Jurkat, Clone E6-1 (cell line): ENCODE measurements at regions not wholly inside any gene's neighbourhood (a gene's known extent, or its start where the extent isn't known, plus 50 kb on each side); places are given as distances from the start of the nearest gene placed in this dataset.

ENCODE experiments used
- DNase-seq: peaks from one replicate; pipeline ENCODE4 v3.0.0-alpha.2; 2011; ENCODE audit warnings: low read depth, low spot score
- H3K4me3 ChIP-seq: 2 replicates; pipeline ENCODE4 v1.5.1; 2011; ENCODE audit warnings: mild to moderate bottlenecking, low read length, control low read depth, moderate library complexity

DNA sequence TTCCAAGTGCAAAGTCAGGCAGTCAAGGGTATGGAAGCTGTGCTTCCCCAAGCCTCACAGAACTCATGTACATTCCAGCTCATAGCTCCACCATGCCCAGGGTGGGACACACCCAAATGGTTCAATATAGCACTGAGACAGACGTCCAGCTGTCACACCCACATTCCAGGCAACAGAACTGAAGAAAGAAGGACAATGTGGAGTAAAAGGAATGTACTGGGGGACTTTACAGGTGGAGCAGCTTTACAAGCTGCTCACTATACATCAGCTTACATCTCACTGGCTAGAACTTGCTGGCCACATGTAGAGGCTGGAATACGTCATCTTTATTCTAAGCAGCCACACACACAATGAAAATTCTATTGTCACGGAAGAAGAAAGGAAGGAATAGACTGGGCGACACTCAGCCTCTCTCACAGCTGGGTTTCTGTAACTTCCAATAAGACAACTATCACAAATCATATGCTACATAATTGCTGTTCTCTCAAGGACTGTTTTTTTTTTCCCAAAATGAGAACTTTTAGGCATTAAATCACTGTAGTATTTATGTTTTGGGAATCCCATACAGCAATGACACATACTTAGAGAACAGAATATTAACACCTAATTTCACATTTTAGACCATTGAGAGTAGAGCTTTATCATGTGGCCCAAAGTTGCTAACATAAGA is 86.1 kb downstream of the KLF12 start:
- no peak for DNase-seq
- no peak overlapping the region for H3K4me3 ChIP-seq

DNA sequence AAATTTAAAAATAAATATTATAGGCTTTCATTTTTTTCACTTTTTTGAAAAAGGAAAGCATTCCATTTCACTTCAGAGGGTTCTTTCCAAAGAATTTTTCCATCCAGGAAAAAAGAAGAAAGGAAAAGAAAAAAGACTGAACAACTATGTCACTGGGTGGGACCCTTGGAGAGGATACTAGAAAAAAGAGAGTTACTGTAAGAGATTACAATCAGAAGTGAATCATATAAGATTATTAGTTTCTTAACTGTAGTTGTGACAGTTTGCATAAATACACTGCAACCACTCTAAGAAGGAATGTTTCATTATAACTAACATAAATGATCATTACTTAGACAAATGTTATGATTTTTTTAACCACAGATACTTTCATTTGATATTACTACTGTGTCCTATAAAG is 87.8 kb downstream of the KLF12 start:
- DNase-seq: no peak
- H3K4me3 ChIP-seq: no peak overlapping the region

DNA sequence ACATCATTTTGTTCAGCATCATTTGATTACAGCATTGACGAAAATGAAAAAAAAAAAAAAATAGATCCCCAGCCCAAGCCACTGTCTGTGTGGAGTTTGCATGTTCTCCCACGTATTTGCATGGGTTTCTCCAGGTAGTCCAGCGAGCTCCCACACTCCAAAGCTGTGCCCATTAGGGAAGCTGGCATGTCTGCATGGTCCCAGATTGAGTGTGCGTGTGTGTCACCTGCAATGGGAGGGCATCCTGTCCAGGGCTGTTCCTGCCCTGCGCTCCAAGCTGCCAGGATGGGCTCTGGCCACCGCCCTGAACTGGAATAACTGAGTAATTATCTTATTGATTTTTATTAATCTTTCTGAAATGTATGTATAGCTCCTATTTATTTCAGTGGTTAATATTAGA is 88.6 kb downstream of the KLF12 start:
- H3K4me3 ChIP-seq: no peak overlapping the region
- no peak for DNase-seq

DNA sequence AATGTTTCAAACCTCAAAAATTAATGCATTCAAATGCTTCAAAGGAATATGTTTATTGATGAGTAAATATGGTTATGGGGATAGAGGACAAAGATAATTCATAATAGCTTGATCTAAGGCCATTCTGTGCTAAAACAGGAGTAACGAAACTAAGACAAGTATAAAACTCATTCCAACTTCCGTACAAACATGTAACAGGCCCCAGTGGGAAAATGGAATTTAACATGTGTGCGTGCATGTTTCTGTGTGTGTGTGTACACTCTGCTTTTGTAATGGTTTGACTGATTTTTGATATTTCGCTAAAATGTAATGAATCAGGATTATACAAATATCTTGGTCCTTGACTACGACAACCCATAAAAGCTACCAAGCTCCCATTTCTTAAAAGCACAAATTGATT is 91.0 kb downstream of the KLF12 start:
- no peak for DNase-seq
- H3K4me3 ChIP-seq: no peak overlapping the region

DNA sequence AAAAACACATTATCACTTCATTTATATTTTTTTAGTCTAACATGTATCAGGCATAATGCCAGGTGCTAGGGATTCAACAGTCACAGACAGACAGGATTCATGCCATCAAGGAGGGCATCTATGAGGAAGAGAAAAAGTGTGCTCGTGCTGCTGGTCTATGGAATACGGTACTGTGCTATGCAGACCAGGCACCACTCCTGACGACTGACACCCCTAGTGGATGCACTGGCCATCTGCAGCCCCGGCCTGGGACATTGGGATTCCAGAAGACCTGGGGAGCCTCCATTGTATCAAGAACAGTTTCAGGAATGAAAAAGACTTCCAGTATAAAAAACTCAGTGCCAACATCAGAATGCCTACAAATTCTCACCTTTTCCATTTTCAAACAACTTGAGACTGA is 94.0 kb downstream of the KLF12 start:
- peak; percentile 47 for DNase-seq
- no peak overlapping the region for H3K4me3 ChIP-seq

DNA sequence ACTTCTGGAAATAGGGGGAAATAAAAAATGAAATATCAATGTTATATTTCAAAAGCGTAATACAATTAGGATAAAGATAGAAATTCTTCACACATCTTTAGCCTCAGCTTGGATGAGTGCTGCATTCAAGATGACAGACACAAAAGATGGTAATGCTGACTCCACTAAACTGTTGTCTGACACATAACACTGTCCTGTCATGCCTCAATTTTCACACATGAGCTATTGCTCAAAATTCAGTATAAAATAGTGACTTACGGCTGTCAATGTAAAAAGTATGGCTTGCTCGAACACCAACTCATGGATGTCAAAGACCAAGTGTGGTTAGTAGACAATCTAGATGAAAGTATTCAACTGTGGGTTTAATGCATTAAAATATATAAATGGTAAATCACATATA is 94.5 kb downstream of the KLF12 start:
- no peak overlapping the region for H3K4me3 ChIP-seq
- no peak for DNase-seq

DNA sequence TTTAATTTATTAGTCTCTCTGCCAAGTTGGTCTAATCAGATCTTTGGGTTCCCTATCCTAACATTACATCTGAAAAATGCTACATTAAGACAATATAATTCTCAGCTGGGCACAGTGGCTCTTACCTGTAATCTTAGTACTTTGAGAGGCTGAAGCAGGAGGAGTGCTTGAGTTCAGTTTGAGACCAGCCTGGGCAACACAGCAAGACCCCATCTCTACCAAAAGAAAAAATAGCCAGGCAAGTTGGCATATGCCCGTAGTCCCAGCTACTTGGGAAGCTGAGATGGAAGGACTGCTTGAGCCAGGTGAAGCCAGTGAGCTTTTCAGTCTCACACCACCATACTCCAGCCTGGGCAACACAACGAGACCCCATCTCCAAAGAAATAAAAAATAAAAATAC is 95.0 kb downstream of the KLF12 start:
- DNase-seq: no peak
- no peak overlapping the region for H3K4me3 ChIP-seq

DNA sequence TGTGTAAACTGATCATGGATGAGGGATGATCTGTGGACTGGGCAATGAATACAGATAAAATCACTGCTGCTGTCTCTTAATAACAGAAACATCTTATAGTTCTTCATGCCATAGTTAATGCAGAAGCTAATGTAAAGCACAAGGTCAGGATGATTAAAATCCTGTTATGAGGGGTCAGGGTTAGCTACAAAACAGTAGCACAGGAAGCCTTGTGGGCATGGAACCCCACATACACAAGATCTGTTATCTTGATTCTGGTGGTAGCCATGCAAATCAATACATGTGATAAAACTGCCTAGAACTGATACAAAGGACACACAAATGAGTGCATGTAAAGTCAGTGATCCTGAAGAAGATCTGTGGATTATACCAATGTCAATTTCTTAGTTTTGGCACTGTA is 96.4 kb downstream of the KLF12 start:
- DNase-seq: no peak
- no peak overlapping the region for H3K4me3 ChIP-seq

DNA sequence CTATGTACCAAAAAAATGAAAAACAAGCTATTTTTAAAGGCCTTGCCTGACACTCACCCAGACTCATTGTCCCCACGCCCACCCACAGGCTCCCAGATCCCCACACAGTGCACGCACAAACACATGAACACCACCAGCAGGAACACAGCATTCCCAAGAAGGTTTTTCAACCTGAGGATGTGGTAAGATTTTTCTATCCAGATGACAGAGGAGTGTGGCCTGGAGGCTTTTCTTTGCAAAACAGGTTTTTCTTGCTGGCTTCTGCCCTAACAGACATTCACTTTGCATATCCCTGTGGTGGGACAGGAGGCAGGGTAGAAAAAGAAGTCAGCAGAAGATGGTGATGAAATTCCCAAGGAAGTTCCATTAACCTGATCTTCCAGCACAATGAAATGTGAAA is 97.8 kb downstream of the KLF12 start:
- H3K4me3 ChIP-seq: no peak overlapping the region
- no peak for DNase-seq

DNA sequence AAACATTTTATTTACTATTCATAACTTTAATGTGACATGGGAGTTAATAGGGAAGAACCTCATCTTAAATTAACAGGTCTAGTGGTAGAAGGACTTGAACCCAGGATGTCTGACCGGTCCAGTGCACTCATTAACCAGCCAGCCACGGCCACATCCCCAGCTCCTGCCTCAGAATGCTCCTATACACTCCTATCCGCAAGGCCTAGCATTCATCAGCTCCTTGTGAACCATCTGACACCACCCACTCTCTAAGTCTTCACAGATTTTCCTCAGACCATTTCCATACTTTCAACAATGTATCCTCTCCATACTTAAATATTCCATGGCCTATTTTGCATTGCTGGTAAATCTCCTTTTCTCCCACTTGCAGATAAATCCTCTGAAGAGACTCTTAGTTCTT is 98.3 kb downstream of the KLF12 start:
- H3K4me3 ChIP-seq: no peak overlapping the region
- no peak for DNase-seq

DNA sequence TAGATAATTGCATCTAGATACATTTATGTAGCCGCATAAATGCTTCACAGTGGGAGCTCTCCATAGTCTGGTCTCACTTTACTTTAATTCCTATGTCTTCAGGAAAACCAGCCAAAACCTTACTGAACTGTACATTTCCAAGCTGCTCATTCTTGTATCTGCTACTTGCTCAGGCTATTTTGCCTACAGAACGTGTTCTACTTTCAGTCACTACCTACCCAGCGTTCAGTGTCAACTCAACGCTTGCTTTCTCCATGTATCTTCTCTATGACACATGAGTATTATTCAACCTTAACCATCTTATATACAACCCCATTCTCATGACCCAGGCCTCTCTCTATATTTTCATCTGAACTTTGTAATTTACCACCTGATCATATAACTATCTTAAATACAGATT is 101.9 kb downstream of the KLF12 start:
- no peak for DNase-seq
- H3K4me3 ChIP-seq: no peak overlapping the region

DNA sequence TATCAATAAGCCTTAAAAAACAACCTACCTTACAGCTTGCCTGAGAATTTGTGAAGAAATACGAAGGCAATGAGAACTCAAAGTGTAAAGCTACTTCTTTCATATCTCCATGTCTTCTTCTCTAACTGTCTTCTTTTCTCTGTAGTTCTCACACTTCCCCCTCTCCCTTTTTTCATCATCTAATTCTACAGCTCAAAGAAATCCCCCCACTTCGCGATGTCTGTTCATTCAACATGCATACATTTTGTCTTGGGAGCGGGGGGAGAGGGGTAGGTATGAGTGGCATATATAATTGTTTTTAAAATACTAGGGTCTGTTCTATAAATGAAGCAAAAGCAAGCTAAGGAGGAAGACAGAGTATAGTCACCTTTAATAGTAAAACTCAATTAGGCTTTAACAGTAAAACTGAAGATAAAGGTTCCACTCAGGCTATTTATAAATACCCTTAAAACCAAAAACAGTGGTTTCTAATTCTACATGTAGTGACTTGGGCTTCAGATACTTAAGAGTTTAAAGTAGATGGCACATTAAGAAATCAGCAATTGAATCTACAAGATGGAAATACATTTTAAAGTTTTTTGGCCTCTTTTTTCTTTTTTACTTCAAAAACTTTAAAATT is 106.9 kb downstream of the KLF12 start:
- DNase-seq: peak; percentile 37
- H3K4me3 ChIP-seq: peak overlapping the region; percentile 45

DNA sequence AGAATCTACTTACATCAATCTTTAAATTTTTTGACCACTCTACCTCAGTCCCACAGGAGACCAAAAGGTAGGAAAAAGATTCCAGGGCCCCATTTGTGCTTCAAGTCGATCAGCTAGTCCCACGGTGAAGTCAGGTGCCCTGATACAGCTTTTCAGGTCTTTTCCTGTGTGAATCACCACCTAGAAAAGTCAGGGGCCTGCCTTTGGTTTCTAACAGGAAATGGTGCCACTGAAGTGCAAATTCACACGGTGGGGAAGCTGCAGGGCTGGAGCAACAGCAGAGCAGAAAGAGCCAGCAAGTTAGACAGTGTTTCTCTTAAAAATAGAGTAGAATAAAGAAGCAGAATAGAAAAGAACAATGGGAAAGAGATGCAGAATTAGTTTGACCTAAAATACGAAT is 107.5 kb downstream of the KLF12 start:
- H3K4me3 ChIP-seq: peak overlapping the region; percentile 45
- DNase-seq: peak; percentile 88

DNA sequence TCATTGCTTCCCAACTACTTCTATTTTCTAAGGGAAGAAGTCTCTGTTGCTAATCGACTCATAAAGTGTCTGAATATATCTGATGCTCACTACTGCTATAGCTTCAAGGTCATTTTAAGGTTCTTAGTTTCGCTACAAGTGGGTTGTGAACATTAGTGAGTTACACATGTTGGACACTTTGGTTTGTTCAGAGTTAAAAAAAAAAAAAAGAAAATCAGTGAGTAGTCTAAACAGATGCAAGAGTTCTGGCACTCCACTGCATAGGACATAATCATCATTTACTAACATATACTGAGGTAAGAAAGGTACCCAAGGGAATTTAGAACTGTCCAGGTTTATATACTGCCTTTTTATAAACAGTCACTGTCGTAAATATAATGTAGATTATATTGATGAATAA is 108.8 kb downstream of the KLF12 start:
- no peak for DNase-seq
- H3K4me3 ChIP-seq: no peak overlapping the region

DNA sequence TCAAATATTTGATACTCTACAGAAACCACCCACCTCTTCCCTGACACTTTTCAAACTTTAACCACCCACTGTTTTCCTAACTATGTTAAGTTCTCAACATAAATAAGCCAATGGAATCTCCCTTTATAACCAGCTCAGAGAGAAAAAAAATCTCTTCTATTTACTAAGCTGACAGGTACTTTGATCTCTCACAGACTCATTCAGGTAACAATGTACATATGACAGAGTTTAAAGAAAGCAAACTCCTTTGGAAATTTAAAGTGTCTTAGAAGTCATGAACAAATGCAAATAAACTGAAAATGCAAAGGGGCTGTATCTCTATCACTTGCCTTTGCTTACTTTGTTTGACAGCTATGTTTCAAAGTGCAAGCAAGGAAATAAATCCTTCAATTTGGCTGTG is 109.3 kb downstream of the KLF12 start:
- DNase-seq: no peak
- H3K4me3 ChIP-seq: no peak overlapping the region

DNA sequence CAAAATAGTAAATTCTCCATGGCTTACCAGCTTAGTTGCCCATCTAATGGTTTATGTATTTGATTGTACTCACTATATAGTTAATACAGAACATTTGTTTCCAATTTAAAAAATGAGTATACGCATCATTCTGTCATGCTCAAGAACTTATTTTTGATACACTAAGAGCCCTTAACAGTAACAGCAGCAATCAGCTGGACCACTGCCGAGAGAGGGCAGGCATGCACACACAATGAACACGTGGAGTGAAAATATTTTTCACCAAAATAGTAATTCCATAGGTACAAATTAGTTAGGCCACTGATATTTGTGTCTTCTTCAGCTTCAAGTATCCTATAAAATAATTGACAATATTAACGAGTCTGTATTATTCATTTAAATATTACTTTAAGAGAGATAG is 109.9 kb downstream of the KLF12 start:
- no peak overlapping the region for H3K4me3 ChIP-seq
- no peak for DNase-seq

DNA sequence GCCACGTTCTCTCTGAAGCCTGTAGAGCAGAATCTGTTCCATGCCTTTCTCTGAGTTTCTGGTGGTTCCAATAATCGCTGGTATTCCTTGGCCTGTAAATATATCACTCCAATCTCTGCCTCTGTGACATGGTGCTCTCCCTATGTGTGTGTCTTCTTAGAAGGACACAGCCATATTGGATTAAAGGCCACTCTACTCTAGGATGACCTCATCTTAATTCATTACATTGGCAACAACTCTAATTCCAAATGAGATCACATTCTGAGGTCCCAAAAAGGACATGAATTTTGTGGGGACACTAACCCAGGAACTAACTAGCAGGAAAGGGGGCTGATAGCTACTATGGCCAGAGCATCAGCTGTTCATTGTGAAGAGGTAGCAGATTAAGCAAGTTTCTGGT is 110.7 kb downstream of the KLF12 start:
- H3K4me3 ChIP-seq: no peak overlapping the region
- DNase-seq: no peak

DNA sequence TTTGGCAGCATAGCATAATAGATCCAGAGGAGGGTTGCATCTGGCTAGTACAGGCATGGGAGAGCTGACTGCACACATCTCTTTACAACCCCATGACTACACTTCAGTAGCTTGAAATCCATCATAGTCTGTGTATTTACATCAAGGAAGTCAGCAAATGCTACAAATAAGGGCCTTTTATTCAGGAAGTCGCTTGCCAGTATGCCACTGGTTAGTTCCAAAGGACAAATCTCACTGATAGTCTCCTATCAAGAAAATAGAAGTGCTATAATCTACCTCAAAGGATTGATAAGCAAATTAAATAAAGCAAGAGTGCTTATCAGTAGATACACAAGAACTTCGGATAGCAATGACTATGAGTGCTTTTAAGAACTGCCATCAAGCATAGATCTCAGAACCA is 112.7 kb downstream of the KLF12 start:
- H3K4me3 ChIP-seq: no peak overlapping the region
- no peak for DNase-seq

DNA sequence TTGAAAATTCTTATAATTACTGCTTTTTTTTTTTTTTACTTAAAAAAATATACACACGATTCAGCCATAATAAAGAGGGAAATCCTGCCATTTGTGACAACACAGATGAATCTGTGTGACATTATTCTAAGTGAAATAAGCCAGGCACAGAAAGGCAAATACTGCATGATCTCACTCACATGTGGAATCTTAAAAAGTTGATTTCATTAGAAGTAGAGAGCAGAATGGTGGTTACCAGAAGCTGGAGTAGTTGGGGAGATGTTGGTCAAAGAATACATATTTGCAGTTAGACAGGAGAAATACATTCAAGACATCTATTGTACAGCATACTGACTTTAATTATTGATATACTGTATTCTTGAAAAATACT is 116.2 kb downstream of the KLF12 start:
- H3K4me3 ChIP-seq: no peak overlapping the region
- no peak for DNase-seq

DNA sequence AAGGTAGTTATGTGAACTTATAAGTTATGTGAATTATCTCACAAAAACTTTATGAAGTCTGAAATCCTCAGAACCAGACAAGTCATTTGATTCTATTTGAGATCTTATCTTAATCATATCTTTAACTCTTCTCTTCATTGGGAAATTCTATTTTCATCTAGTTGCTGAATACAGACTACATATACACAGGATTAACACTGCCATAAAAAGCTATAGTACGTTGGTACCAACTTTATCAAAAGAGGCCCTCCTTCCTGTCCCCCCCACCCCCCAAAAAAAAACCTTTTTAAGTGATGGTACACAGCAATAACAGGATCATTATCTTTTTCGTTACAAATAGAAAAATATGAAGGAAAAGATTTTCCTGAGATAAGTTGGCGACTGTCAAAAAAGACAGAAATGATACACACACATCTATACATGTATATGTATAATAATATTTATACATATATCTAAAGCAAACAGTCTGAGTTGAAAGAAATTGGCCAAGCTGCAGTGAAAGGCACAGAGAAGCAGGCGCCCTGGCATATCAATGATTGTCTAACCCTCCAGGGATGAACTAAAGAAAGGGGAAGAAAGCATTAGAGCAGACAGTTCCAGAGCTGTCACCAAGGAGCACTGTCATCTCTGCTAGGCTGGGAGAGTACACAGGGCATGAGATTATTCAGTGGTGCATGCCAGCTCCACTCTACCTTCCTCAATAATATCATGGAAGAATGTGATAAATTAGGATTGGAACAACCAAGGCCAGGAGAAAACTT is 116.7 kb downstream of the KLF12 start:
- no peak overlapping the region for H3K4me3 ChIP-seq
- no peak for DNase-seq

DNA sequence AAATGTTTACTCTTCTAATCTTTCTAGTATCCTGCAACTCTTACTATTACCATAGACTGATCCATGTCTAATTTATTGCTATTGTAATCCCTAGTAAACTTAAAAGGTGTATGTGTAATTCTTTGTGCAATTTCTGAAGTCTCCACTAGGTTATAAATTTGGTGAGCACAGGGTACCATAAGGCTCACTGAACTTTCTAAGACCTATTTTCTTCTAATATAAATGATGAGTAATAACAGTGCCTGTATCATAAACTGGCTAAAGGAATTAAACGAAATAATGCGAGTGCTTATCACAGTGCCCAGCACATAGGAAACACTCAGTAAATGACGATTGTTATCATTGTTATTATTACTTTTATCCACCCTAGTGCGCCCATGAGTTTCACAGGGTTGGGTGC is 119.1 kb downstream of the KLF12 start:
- H3K4me3 ChIP-seq: no peak overlapping the region
- peak; percentile 36 for DNase-seq
